ENCODE measurements at regions not wholly inside any gene's neighbourhood (a gene's known extent, or its start where the extent isn't known, plus 50 kb on each side); places are given as distances from the start of the nearest gene placed in this dataset.

- H3K4me1 ChIP-seq (ENCODE audit: control insufficient read depth, extremely low read depth, insufficient read depth, low read length): no peaks in the 10 kb centered on the region
- no peak overlapping the region for H2AFZ ChIP-seq (ENCODE audit: control insufficient read depth, low read length)
- no peaks in the 10 kb centered on the region for H4K20me1 ChIP-seq (ENCODE audit: control insufficient read depth, extremely low read depth, insufficient read depth, low read length)
- no peaks in the 10 kb centered on the region for H3K36me3 ChIP-seq (ENCODE audit: control insufficient read depth in 2 of 2, extremely low read depth in 1 of 2, insufficient read depth in 2 of 2, low read length in 2 of 2)
- TF ChIP-seq EZH2 (IDR thresholded peaks at IDR 0.05; ENCODE audit: low read length) (no peak), CTCF (optimal IDR thresholded peaks at IDR 0.05 in 1 of 3, IDR thresholded peaks at IDR 0.05 in 1 of 3, conservative IDR thresholded peaks at IDR 0.05 in 1 of 3; ENCODE audit: extremely low read depth in 1 of 3, insufficient read depth in 2 of 3, low read length in 3 of 3) (no peak)
- no peaks in the 10 kb centered on the region for H3K9me1 ChIP-seq (ENCODE audit: control insufficient read depth, extremely low read depth, insufficient read depth, low read length)
- H3K4me2 ChIP-seq (ENCODE audit: control insufficient read depth, extremely low read depth, insufficient read depth, low read depth, low read length): peak overlapping the region; percentile 69
- FAIRE-seq (no peak), DNase-seq (ENCODE audit: low read depth, low spot score) (no peak)
- peaks cover 27% of the 10 kb centered on the region for H3K27me3 ChIP-seq (ENCODE audit: control insufficient read depth, extremely low read depth, insufficient read depth, low read length)
- dilution Hi-C loops (cut with MboI; ENCODE audit: extremely low pct_ligation_motif_present, low sequenced_read_pairs): no loop called here
- peak overlapping the region in 1 of 3 experiments; percentile 34 for H3K4me3 ChIP-seq (ENCODE audit: control insufficient read depth in 2 of 3, extremely low read depth in 1 of 3, insufficient read depth in 2 of 3, low read depth in 1 of 3, low read length in 3 of 3)
- no peaks in the 10 kb centered on the region for H3K79me2 ChIP-seq (ENCODE audit: control insufficient read depth, insufficient read depth, low read length)
- no peak overlapping the region for H3K9ac ChIP-seq (ENCODE audit: control insufficient read depth, extremely low read depth, insufficient read depth, low read length)
- no peaks in the 10 kb centered on the region for H3K9me3 ChIP-seq (ENCODE audit: control insufficient read depth, low read depth, low read length)
- no peak overlapping the region for H3K27ac ChIP-seq (ENCODE audit: control insufficient read depth, insufficient read depth, low read length)
Measured at GRCh38 chrX:125203365-125203736, 116.3 kb upstream of the TEX13C start.

GRCh38 chrX:125203737-125204578 lies 115.7 kb upstream of the TEX13C start:
- Histone ChIP-seq H3K27me3 (ENCODE audit: control insufficient read depth, extremely low read depth, insufficient read depth, low read length) (peaks cover 27% of the 10 kb centered on the region), H3K9me3 (ENCODE audit: control insufficient read depth, low read depth, low read length) (no peaks in the 10 kb centered on the region), H4K20me1 (ENCODE audit: control insufficient read depth, extremely low read depth, insufficient read depth, low read length) (no peaks in the 10 kb centered on the region), H3K9ac (ENCODE audit: control insufficient read depth, extremely low read depth, insufficient read depth, low read length) (no peak overlapping the region), H3K4me3 (ENCODE audit: control insufficient read depth in 2 of 3, extremely low read depth in 1 of 3, insufficient read depth in 2 of 3, low read depth in 1 of 3, low read length in 3 of 3) (peak overlapping the region; percentile 34 to 40 (median 38)), H3K27ac (ENCODE audit: control insufficient read depth, insufficient read depth, low read length) (no peak overlapping the region), H3K4me2 (ENCODE audit: control insufficient read depth, extremely low read depth, insufficient read depth, low read depth, low read length) (peak overlapping the region; percentile 69), H2AFZ (ENCODE audit: control insufficient read depth, low read length) (peak overlapping the region; percentile 60), H3K79me2 (ENCODE audit: control insufficient read depth, insufficient read depth, low read length) (no peaks in the 10 kb centered on the region), H3K9me1 (ENCODE audit: control insufficient read depth, extremely low read depth, insufficient read depth, low read length) (no peaks in the 10 kb centered on the region), H3K4me1 (ENCODE audit: control insufficient read depth, extremely low read depth, insufficient read depth, low read length) (no peaks in the 10 kb centered on the region), H3K36me3 (ENCODE audit: control insufficient read depth in 2 of 2, extremely low read depth in 1 of 2, insufficient read depth in 2 of 2, low read length in 2 of 2) (no peaks in the 10 kb centered on the region)
- dilution Hi-C loops (cut with MboI; ENCODE audit: extremely low pct_ligation_motif_present, low sequenced_read_pairs): no loop called here
- FAIRE-seq: no peak
- no peak for DNase-seq (ENCODE audit: low read depth, low spot score)
- TF ChIP-seq CTCF (optimal IDR thresholded peaks at IDR 0.05 in 1 of 3, IDR thresholded peaks at IDR 0.05 in 1 of 3, conservative IDR thresholded peaks at IDR 0.05 in 1 of 3; ENCODE audit: extremely low read depth in 1 of 3, insufficient read depth in 2 of 3, low read length in 3 of 3) (no peak), EZH2 (IDR thresholded peaks at IDR 0.05; ENCODE audit: low read length) (no peak)
